Liver (tissue), 8 donors: ENCODE measurements at regions not wholly inside any gene's neighbourhood (a gene's known extent, or its start where the extent isn't known, plus 50 kb on each side); places are given as distances from the start of the nearest gene placed in this dataset.

Experiments used
- DNase-seq: peaks from one replicate; pipeline ENCODE4 v3.0.0-alpha.2; 2017; ENCODE audit warnings: low spot score
- H3K27ac ChIP-seq, 2 donors: one replicate each; pipeline ENCODE4 v1.7.0; 2013; ENCODE audit warnings: inconsistent platforms in 2 of 2, low read length in 2 of 2, control low read depth in 1 of 2, low read depth in 1 of 2, mild to moderate bottlenecking in 1 of 2
- H3K27me3 ChIP-seq, 4 donors: one replicate each; pipeline versions ENCODE4 v1.6.1 to v1.7.0; 2013; ENCODE audit warnings: low read length in 3 of 4, inconsistent platforms in 1 of 4, mild to moderate bottlenecking in 1 of 4, moderate library complexity in 1 of 4; ENCODE audit not compliant: control insufficient read depth in 4 of 4, insufficient read depth in 4 of 4
- H3K36me3 ChIP-seq, 4 donors: one replicate each; pipeline versions ENCODE4 v1.6.1 to v1.7.0; 2013; ENCODE audit warnings: low read length in 3 of 4, mild to moderate bottlenecking in 3 of 4, low read depth in 1 of 4, moderate library complexity in 1 of 4; ENCODE audit not compliant: control insufficient read depth in 4 of 4, insufficient read depth in 3 of 4
- H3K4me1 ChIP-seq, 4 donors: one replicate each; pipeline versions ENCODE4 v1.6.1 to v1.7.0; 2013; ENCODE audit warnings: low read length in 3 of 4, mild to moderate bottlenecking in 3 of 4, moderate library complexity in 1 of 4; ENCODE audit not compliant: control insufficient read depth in 4 of 4, insufficient read depth in 4 of 4
- H3K4me3 ChIP-seq, 3 donors: one replicate each; pipeline versions ENCODE4 v1.6.1 to v1.7.0; 2013; ENCODE audit warnings: low read length in 3 of 3, control low read depth in 1 of 3, low read depth in 1 of 3, mild to moderate bottlenecking in 1 of 3
- H3K9ac ChIP-seq, 2 donors: one replicate each; pipeline ENCODE4 v1.7.0; 2013; ENCODE audit warnings: low read length in 2 of 2, mild to moderate bottlenecking in 2 of 2, moderate library complexity in 2 of 2, control low read depth in 1 of 2, low read depth in 1 of 2
- H3K9me3 ChIP-seq, 4 donors: one replicate each; pipeline versions ENCODE4 v1.6.1 to v1.7.0; 2013; ENCODE audit warnings: low read length in 3 of 4; ENCODE audit not compliant: control insufficient read depth in 4 of 4
- EGR1 ChIP-seq, 2 donors: IDR thresholded peaks; 2 replicates each; pipeline ENCODE4 v1.6.1; 2016 to 2018; ENCODE audit warnings: antibody characterized with exemption in 2 of 2, low read depth in 2 of 2
- FOXA1 ChIP-seq: IDR thresholded peaks from 2 replicates; pipeline ENCODE4 v1.6.1; 2016; ENCODE audit warnings: antibody characterized with exemption
- FOXA2 ChIP-seq: IDR thresholded peaks from 2 replicates; pipeline ENCODE4 v1.6.1; 2016; ENCODE audit warnings: antibody characterized with exemption
- GABPA ChIP-seq, 2 donors: IDR thresholded peaks in 1 of 2; conservative IDR thresholded peaks in 1 of 2; 2 replicates each; pipeline ENCODE4 v1.6.1; 2016; ENCODE audit warnings: antibody characterized with exemption in 2 of 2, mild to moderate bottlenecking in 1 of 2, moderate library complexity in 1 of 2
- HNF4A ChIP-seq, 2 donors: conservative IDR thresholded peaks; 2 replicates each; pipeline ENCODE4 v1.6.1; 2016; ENCODE audit warnings: antibody characterized with exemption in 2 of 2, mild to moderate bottlenecking in 2 of 2
- HNF4G ChIP-seq: IDR thresholded peaks from 2 replicates; pipeline ENCODE4 v1.6.1; 2016; ENCODE audit warnings: antibody characterized with exemption
- JUND ChIP-seq, 2 donors: IDR thresholded peaks; 2 replicates each; pipeline ENCODE4 v1.6.1; 2016; ENCODE audit warnings: antibody characterized with exemption in 2 of 2
- MAX ChIP-seq: IDR thresholded peaks from 2 replicates; pipeline ENCODE4 v1.6.1; 2016; ENCODE audit warnings: antibody characterized with exemption
- NR2F2 ChIP-seq: IDR thresholded peaks from 2 replicates; pipeline ENCODE4 v1.6.1; 2016; ENCODE audit warnings: antibody characterized with exemption
- RAD21 ChIP-seq, 2 donors: IDR thresholded peaks; 2 replicates each; pipeline ENCODE4 v1.6.1; 2016; ENCODE audit warnings: antibody characterized with exemption in 2 of 2, mild to moderate bottlenecking in 2 of 2
- REST ChIP-seq: IDR thresholded peaks from 2 replicates; pipeline ENCODE4 v1.6.1; 2016; ENCODE audit warnings: antibody characterized with exemption, mild to moderate bottlenecking
- RXRA ChIP-seq, 2 donors: IDR thresholded peaks; 2 replicates each; pipeline ENCODE4 v1.6.1; 2017 to 2018; ENCODE audit warnings: antibody characterized with exemption in 2 of 2, mild to moderate bottlenecking in 1 of 2
- SP1 ChIP-seq: IDR thresholded peaks from 2 replicates; pipeline ENCODE4 v1.6.1; 2018; ENCODE audit warnings: antibody characterized with exemption, mild to moderate bottlenecking
- TAF1 ChIP-seq: conservative IDR thresholded peaks from 2 replicates; pipeline ENCODE4 v1.6.1; 2016; ENCODE audit warnings: antibody characterized with exemption, mild to moderate bottlenecking
- YY1 ChIP-seq: IDR thresholded peaks from 2 replicates; pipeline ENCODE4 v1.6.1; 2016; ENCODE audit warnings: antibody characterized with exemption, mild to moderate bottlenecking
- WGBS: extraction: QIAGEN DNeasy Blood & Tissue Kit; methylation state at CpG from one replicate; pipeline ENCODE4 v1.1.7; 2013; 5-methylcytosine and 5-hydroxymethylcytosine counted together
- TF ChIP-seq, protein P1 (sequence below): IDR thresholded peaks from 2 replicates; pipeline ENCODE4 v1.6.1; 2016; ENCODE audit warnings: antibody characterized with exemption
- TF ChIP-seq, protein P2 (sequence below): IDR thresholded peaks from 2 replicates; pipeline ENCODE4 v1.6.1; 2016; ENCODE audit warnings: antibody characterized with exemption
- TF ChIP-seq, protein P3 (sequence below): fragments of 150-350 bp; IDR thresholded peaks from 2 replicates; pipeline ENCODE4 v1.5.1; 2017; ENCODE audit warnings: improper control_type of control experiment, low read depth, low read length; ENCODE audit not compliant: missing input control
- donor health status: healthy.
- donor health status: healthy.
- donor health status: healthy.
- donor health status: healthy.
- donor health status: healthy.

- no peaks in the 10 kb centered on the region for H3K9me3 ChIP-seq
- peaks cover 0 to 1% (median 0%) of the 10 kb centered on the region in 4 donors for H3K27me3 ChIP-seq
- H3K36me3 ChIP-seq, result no peaks in the 10 kb centered on the region
- TF ChIP-seq TAF1, result no peak
- TF ChIP-seq, protein P1, sequence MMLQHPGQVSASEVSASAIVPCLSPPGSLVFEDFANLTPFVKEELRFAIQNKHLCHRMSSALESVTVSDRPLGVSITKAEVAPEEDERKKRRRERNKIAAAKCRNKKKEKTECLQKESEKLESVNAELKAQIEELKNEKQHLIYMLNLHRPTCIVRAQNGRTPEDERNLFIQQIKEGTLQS, result no peak
- no peak for TF ChIP-seq YY1
- no peak for TF ChIP-seq NR2F2
- no peak for TF ChIP-seq REST
- TF ChIP-seq FOXA2, result no peak
- no peak for TF ChIP-seq RXRA (IDR thresholded peaks at IDR 0.05)
- no peak for TF ChIP-seq FOXA1
- no peak for TF ChIP-seq MAX
- TF ChIP-seq GABPA (IDR thresholded peaks at IDR 0.05 in 1 of 2, conservative IDR thresholded peaks at IDR 0.05 in 1 of 2), result no peak
- no peak for TF ChIP-seq SP1
- no peak for TF ChIP-seq RAD21 (IDR thresholded peaks at IDR 0.05)
- TF ChIP-seq JUND (IDR thresholded peaks at IDR 0.05), result no peak
- TF ChIP-seq, protein P2, sequence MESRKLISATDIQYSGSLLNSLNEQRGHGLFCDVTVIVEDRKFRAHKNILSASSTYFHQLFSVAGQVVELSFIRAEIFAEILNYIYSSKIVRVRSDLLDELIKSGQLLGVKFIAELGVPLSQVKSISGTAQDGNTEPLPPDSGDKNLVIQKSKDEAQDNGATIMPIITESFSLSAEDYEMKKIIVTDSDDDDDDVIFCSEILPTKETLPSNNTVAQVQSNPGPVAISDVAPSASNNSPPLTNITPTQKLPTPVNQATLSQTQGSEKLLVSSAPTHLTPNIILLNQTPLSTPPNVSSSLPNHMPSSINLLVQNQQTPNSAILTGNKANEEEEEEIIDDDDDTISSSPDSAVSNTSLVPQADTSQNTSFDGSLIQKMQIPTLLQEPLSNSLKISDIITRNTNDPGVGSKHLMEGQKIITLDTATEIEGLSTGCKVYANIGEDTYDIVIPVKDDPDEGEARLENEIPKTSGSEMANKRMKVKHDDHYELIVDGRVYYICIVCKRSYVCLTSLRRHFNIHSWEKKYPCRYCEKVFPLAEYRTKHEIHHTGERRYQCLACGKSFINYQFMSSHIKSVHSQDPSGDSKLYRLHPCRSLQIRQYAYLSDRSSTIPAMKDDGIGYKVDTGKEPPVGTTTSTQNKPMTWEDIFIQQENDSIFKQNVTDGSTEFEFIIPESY, result no peak
- TF ChIP-seq, protein P3, sequence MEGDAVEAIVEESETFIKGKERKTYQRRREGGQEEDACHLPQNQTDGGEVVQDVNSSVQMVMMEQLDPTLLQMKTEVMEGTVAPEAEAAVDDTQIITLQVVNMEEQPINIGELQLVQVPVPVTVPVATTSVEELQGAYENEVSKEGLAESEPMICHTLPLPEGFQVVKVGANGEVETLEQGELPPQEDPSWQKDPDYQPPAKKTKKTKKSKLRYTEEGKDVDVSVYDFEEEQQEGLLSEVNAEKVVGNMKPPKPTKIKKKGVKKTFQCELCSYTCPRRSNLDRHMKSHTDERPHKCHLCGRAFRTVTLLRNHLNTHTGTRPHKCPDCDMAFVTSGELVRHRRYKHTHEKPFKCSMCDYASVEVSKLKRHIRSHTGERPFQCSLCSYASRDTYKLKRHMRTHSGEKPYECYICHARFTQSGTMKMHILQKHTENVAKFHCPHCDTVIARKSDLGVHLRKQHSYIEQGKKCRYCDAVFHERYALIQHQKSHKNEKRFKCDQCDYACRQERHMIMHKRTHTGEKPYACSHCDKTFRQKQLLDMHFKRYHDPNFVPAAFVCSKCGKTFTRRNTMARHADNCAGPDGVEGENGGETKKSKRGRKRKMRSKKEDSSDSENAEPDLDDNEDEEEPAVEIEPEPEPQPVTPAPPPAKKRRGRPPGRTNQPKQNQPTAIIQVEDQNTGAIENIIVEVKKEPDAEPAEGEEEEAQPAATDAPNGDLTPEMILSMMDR, result no peak
- TF ChIP-seq EGR1 (IDR thresholded peaks at IDR 0.05; ENCODE audit: low read depth in 2 of 2), result no peak
- TF ChIP-seq HNF4G, result no peak
- no peak for TF ChIP-seq HNF4A (conservative IDR thresholded peaks at IDR 0.05)
- no peak overlapping the region for H3K27ac ChIP-seq
- WGBS, result 63% methylated on average over 4 of the region's 4 CpGs
- DNase-seq, result no peak
- no peak overlapping the region for H3K4me3 ChIP-seq
- H3K9ac ChIP-seq, result no peak overlapping the region
- H3K4me1 ChIP-seq, result no peaks in the 10 kb centered on the region
These were observed 149.5 kb upstream of the MCTP2 start for GRCh38 chr15:94081829-94082228.
